ENCODE measurements at regions not wholly inside any gene's neighbourhood (a gene's known extent, or its start where the extent isn't known, plus 50 kb on each side); places are given as distances from the start of the nearest gene placed in this dataset.
"Not testable (repeated sequence)": the region's sequence is repeated elsewhere in the genome, so short reads cannot be mapped to it uniquely, and the experiment has no call there.

GRCh38 chr1:68826836-68827235 lies 330.0 kb upstream of the DEPDC1 start:
- DNase-seq (ENCODE audit: low spot score), result no peak
- no peak for TF ChIP-seq CTCF (IDR thresholded peaks at IDR 0.05)
- no peak overlapping the region for H3K27ac ChIP-seq
- H3K4me3 ChIP-seq, result no peak overlapping the region

- H3K27ac ChIP-seq, result no peak overlapping the region
- no peak for DNase-seq (ENCODE audit: low spot score)
- TF ChIP-seq CTCF (IDR thresholded peaks at IDR 0.05), result no peak
- H3K4me3 ChIP-seq, result no peak overlapping the region
Observed at GRCh38 chr1:68827261-68827660, 330.4 kb upstream of the DEPDC1 start.

- no peak overlapping the region for H3K4me3 ChIP-seq
- TF ChIP-seq CTCF (IDR thresholded peaks at IDR 0.05), result no peak
- H3K27ac ChIP-seq, result no peak overlapping the region
- DNase-seq (ENCODE audit: low spot score), result no peak
Observed at GRCh38 chr1:68828013-68828412, 331.1 kb upstream of the DEPDC1 start.

GRCh38 chr1:68831281-68831680 lies 334.4 kb upstream of the DEPDC1 start:
- no peak overlapping the region for H3K27ac ChIP-seq
- TF ChIP-seq CTCF (IDR thresholded peaks at IDR 0.05), result no peak
- no peak for DNase-seq (ENCODE audit: low spot score)
- H3K4me3 ChIP-seq, result no peak overlapping the region

GRCh38 chr1:68848017-68848416 lies 351.1 kb upstream of the DEPDC1 start:
- H3K27ac ChIP-seq, result no peak overlapping the region
- no peak for DNase-seq (ENCODE audit: low spot score)
- TF ChIP-seq CTCF (IDR thresholded peaks at IDR 0.05), result no peak
- H3K4me3 ChIP-seq, result no peak overlapping the region

- Histone ChIP-seq H3K4me3 (no peak overlapping the region), H3K27ac (no peak overlapping the region)
- DNase-seq (ENCODE audit: low spot score), result no peak
- TF ChIP-seq CTCF (IDR thresholded peaks at IDR 0.05), result no peak
Observed at GRCh38 chr1:68868606-68869005, 371.7 kb upstream of the DEPDC1 start.

- DNase-seq (ENCODE audit: low spot score), result no peak
- Histone ChIP-seq H3K27ac (no peak overlapping the region), H3K4me3 (no peak overlapping the region)
- TF ChIP-seq CTCF (IDR thresholded peaks at IDR 0.05), result no peak
Observed at GRCh38 chr1:68873144-68873543, 376.3 kb upstream of the DEPDC1 start.

GRCh38 chr1:68881330-68882194 lies 384.7 kb upstream of the DEPDC1 start:
- H3K4me3 ChIP-seq; DNase-seq (ENCODE audit: low spot score); H3K27ac ChIP-seq: not testable (repeated sequence)
